ENCODE measurements at regions not wholly inside any gene's neighbourhood (a gene's known extent, or its start where the extent isn't known, plus 50 kb on each side); places are given as distances from the start of the nearest gene placed in this dataset.

DNA sequence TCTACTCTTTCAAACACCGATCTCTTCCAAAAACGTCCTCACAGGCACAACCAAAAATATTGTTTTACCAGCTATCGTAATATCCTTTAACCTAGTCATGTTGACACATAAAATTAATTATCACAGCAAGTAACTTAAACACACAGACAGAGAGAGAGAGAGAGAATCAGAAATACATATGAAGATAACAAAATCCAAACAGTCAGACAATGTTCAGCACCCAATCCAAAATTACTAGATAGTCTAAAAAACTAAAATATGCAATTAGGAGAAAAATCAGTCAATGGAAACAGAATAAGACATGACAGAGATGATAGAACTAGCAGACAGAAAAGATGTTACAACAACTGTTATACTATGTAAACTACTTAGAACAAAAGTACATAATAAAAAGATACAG is 537.7 kb downstream of the LMO4 start:
- TF ChIP-seq, protein P1, sequence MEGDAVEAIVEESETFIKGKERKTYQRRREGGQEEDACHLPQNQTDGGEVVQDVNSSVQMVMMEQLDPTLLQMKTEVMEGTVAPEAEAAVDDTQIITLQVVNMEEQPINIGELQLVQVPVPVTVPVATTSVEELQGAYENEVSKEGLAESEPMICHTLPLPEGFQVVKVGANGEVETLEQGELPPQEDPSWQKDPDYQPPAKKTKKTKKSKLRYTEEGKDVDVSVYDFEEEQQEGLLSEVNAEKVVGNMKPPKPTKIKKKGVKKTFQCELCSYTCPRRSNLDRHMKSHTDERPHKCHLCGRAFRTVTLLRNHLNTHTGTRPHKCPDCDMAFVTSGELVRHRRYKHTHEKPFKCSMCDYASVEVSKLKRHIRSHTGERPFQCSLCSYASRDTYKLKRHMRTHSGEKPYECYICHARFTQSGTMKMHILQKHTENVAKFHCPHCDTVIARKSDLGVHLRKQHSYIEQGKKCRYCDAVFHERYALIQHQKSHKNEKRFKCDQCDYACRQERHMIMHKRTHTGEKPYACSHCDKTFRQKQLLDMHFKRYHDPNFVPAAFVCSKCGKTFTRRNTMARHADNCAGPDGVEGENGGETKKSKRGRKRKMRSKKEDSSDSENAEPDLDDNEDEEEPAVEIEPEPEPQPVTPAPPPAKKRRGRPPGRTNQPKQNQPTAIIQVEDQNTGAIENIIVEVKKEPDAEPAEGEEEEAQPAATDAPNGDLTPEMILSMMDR (IDR thresholded peaks at IDR 0.05) = no peak
- TF ChIP-seq POLR2A (IDR thresholded peaks at IDR 0.05) = no peak
